ENCODE measurements at regions not wholly inside any gene's neighbourhood (a gene's known extent, or its start where the extent isn't known, plus 50 kb on each side); places are given as distances from the start of the nearest gene placed in this dataset.

GRCh38 chr1:201704439-201704792 lies 124.5 kb upstream of the IPO9 start:
- no peak for TF ChIP-seq SP1 (IDR thresholded peaks at IDR 0.05; ENCODE audit: low read depth, low read length)
- TF ChIP-seq SP4 (IDR thresholded peaks at IDR 0.05; ENCODE audit: low read length): no peak
- no peak for TF ChIP-seq EGR1 (IDR thresholded peaks at IDR 0.05; ENCODE audit: borderline replicate concordance, low read depth, low read length)
- no peak for TF ChIP-seq JUN (IDR thresholded peaks at IDR 0.05; ENCODE audit: low read depth, low read length)
- TF ChIP-seq EZH2 (IDR thresholded peaks at IDR 0.05; ENCODE audit: low read depth, low read length, severe bottlenecking): no peak
- TF ChIP-seq POLR2AphosphoS5 (IDR thresholded peaks at IDR 0.05; ENCODE audit: low read depth, low read length): no peak

All from H1 (cell line).